Nephron progenitor cell (in vitro differentiated cells): ENCODE measurements at regions not wholly inside any gene's neighbourhood (a gene's known extent, or its start where the extent isn't known, plus 50 kb on each side); places are given as distances from the start of the nearest gene placed in this dataset.

ENCODE experiments used
- DNase-seq: peaks from one replicate; pipeline ENCODE4 v3.0.0; 2021
- H3K27ac Mint-ChIP-seq: 2 replicates; pipeline ENCODE4 v1.8.0; 2021; ENCODE audit warnings: mild to moderate bottlenecking, moderate library complexity, mixed read lengths
- H3K27me3 Mint-ChIP-seq: 2 replicates; pipeline ENCODE4 v1.8.0; 2021; ENCODE audit warnings: mild to moderate bottlenecking, low read depth, mixed read lengths; ENCODE audit not compliant: poor library complexity
- H3K36me3 Mint-ChIP-seq: 2 replicates; pipeline ENCODE4 v1.8.0; 2021; ENCODE audit warnings: low read depth, mixed read lengths
- H3K4me1 Mint-ChIP-seq: 2 replicates; pipeline ENCODE4 v1.8.0; 2021; ENCODE audit warnings: mixed read lengths
- H3K4me3 Mint-ChIP-seq: 2 replicates; pipeline ENCODE4 v1.8.0; 2021; ENCODE audit warnings: mild to moderate bottlenecking, moderate library complexity, mixed read lengths
- H3K9me3 Mint-ChIP-seq: 2 replicates; pipeline ENCODE4 v1.8.0; 2021; ENCODE audit warnings: mild to moderate bottlenecking, moderate library complexity, mixed read lengths
- CTCF ChIP-seq: fragments of 200-600 bp; sonication (generic); IDR thresholded peaks from 2 replicates; pipeline ENCODE4 v1.5.0; 2021; ENCODE audit warnings: antibody characterized with exemption

- no peak for TF ChIP-seq CTCF
- H3K4me1 Mint-ChIP-seq, result no peaks in the 10 kb centered on the region
- DNase-seq, result no peak
- no peaks in the 10 kb centered on the region for H3K27me3 Mint-ChIP-seq
- H3K4me3 Mint-ChIP-seq, result no peak overlapping the region
- peaks cover 4% of the 10 kb centered on the region for H3K9me3 Mint-ChIP-seq
- no peaks in the 10 kb centered on the region for H3K36me3 Mint-ChIP-seq
- H3K27ac Mint-ChIP-seq, result no peak overlapping the region
Measured at GRCh38 chr2:156810094-156810493, 373.9 kb downstream of the GPD2 start.

GRCh38 chr2:156812496-156812895 lies 376.3 kb downstream of the GPD2 start:
- H3K4me3 Mint-ChIP-seq, result no peak overlapping the region

GRCh38 chr2:156817430-156817829 lies 381.3 kb downstream of the GPD2 start:
- no peak for TF ChIP-seq CTCF
- H3K9me3 Mint-ChIP-seq, result no peaks in the 10 kb centered on the region
- H3K27ac Mint-ChIP-seq, result no peak overlapping the region
- no peak overlapping the region for H3K4me3 Mint-ChIP-seq
- peaks cover 8% of the 10 kb centered on the region for H3K27me3 Mint-ChIP-seq
- DNase-seq, result no peak
- no peaks in the 10 kb centered on the region for H3K36me3 Mint-ChIP-seq
- no peaks in the 10 kb centered on the region for H3K4me1 Mint-ChIP-seq

More at GRCh38 chr2:156812496-156812895, 376.3 kb downstream of the GPD2 start:
- Mint-ChIP-seq H3K4me1 (no peaks in the 10 kb centered on the region), H3K27ac (no peak overlapping the region), H3K36me3 (no peaks in the 10 kb centered on the region), H3K27me3 (no peaks in the 10 kb centered on the region), H3K9me3 (no peaks in the 10 kb centered on the region)
- no peak for DNase-seq
- TF ChIP-seq CTCF, result no peak

- Mint-ChIP-seq H3K27me3 (peaks cover 8% of the 10 kb centered on the region), H3K4me1 (no peaks in the 10 kb centered on the region), H3K36me3 (no peaks in the 10 kb centered on the region), H3K9me3 (no peaks in the 10 kb centered on the region), H3K4me3 (no peak overlapping the region), H3K27ac (no peak overlapping the region)
- no peak for TF ChIP-seq CTCF
- no peak for DNase-seq
Measured at GRCh38 chr2:156818221-156818620, 382.0 kb downstream of the GPD2 start.

GRCh38 chr2:156818944-156819343 lies 382.8 kb downstream of the GPD2 start:
- Mint-ChIP-seq H3K4me1 (no peaks in the 10 kb centered on the region), H3K27me3 (peaks cover 8% of the 10 kb centered on the region), H3K9me3 (no peaks in the 10 kb centered on the region), H3K36me3 (no peaks in the 10 kb centered on the region), H3K4me3 (no peak overlapping the region), H3K27ac (no peak overlapping the region)
- no peak for TF ChIP-seq CTCF
- no peak for DNase-seq

- H3K4me3 Mint-ChIP-seq, result no peak overlapping the region
- peaks cover 5% of the 10 kb centered on the region for H3K4me1 Mint-ChIP-seq
- H3K27ac Mint-ChIP-seq, result no peak overlapping the region
- no peaks in the 10 kb centered on the region for H3K27me3 Mint-ChIP-seq
- TF ChIP-seq CTCF, result no peak
- H3K36me3 Mint-ChIP-seq, result peaks cover 5% of the 10 kb centered on the region
- DNase-seq, result no peak
- no peaks in the 10 kb centered on the region for H3K9me3 Mint-ChIP-seq
Measured at GRCh38 chr2:156826341-156826933, 390.3 kb downstream of the GPD2 start.
